OCI-LY3 (cell line): ENCODE measurements at regions not wholly inside any gene's neighbourhood (a gene's known extent, or its start where the extent isn't known, plus 50 kb on each side); places are given as distances from the start of the nearest gene placed in this dataset.

Experiments used
- CTCF ChIP-seq: fragments of 200-600, 300-600 bp; sonication (generic); IDR thresholded peaks from 2 replicates; pipeline ENCODE4 v1.5.1; 2014; ENCODE audit warnings: antibody characterized with exemption, low read length, low read depth
- EZH2phosphoT487 ChIP-seq: fragments of 200-600 bp; shearing (Covaris generic); IDR thresholded peaks from 2 replicates; pipeline ENCODE4 v1.6.1; 2018; ENCODE audit warnings: antibody characterized with exemption, mixed run types, low read depth

GRCh38 chr2:234290671-234291070, 206.2 kb downstream of the ARL4C start:
- TF ChIP-seq CTCF = no peak
- TF ChIP-seq EZH2phosphoT487 = no peak
